KMS-11 (cell line): ENCODE measurements at regions not wholly inside any gene's neighbourhood (a gene's known extent, or its start where the extent isn't known, plus 50 kb on each side); places are given as distances from the start of the nearest gene placed in this dataset.

Experiments
- H2AFZ ChIP-seq: fragments of 200-600 bp; sonication (generic); 2 replicates; pipeline ENCODE4 v1.6.1; 2016; ENCODE audit warnings: antibody characterized with exemption, mixed run types, low read depth
- H3K27ac ChIP-seq: fragments of 200-600 bp; sonication (generic); 2 replicates; pipeline ENCODE4 v1.6.1; 2016; ENCODE audit warnings: mild to moderate bottlenecking, mixed run types
- H3K27me3 ChIP-seq: fragments of 200-600 bp; sonication (generic); 2 replicates; pipeline ENCODE4 v1.6.1; 2017; ENCODE audit warnings: mild to moderate bottlenecking, low read depth, mixed run types, moderate library complexity; ENCODE audit not compliant: insufficient read depth
- H3K36me3 ChIP-seq: fragments of 200-600 bp; sonication (generic); 2 replicates; pipeline ENCODE4 v1.6.1; 2017; ENCODE audit warnings: mild to moderate bottlenecking, mixed run types; ENCODE audit not compliant: insufficient read depth
- H3K4me1 ChIP-seq: fragments of 200-600 bp; sonication (generic); 2 replicates; pipeline ENCODE4 v1.6.1; 2016; ENCODE audit warnings: mild to moderate bottlenecking, low read depth, mixed run types; ENCODE audit not compliant: poor library complexity, severe bottlenecking
- H3K4me2 ChIP-seq: fragments of 200-600 bp; sonication (generic); 2 replicates; pipeline ENCODE4 v1.7.0; 2016; ENCODE audit warnings: mild to moderate bottlenecking, mixed run types
- H3K4me3 ChIP-seq: fragments of 200-600 bp; sonication (generic); IDR thresholded peaks from 2 replicates; pipeline ENCODE4 v1.6.1; 2017; ENCODE audit warnings: low read depth, low read length, mixed read lengths; ENCODE audit not compliant: insufficient read depth
- H3K79me2 ChIP-seq: fragments of 200-600 bp; sonication (generic); 2 replicates; pipeline ENCODE4 v1.6.1; 2016; ENCODE audit warnings: low read depth, mixed run types; ENCODE audit not compliant: insufficient read depth
- H3K9ac ChIP-seq: fragments of 200-600 bp; sonication (generic); 2 replicates; pipeline ENCODE4 v1.6.1; 2016; ENCODE audit warnings: mild to moderate bottlenecking, mixed run types
- H4K20me1 ChIP-seq: fragments of 200-600 bp; sonication (generic); 2 replicates; pipeline ENCODE4 v1.6.1; 2016; ENCODE audit warnings: mild to moderate bottlenecking, mixed run types; ENCODE audit not compliant: insufficient read depth
- CTCF ChIP-seq: fragments of 200-600 bp; sonication (generic); conservative IDR thresholded peaks from 2 replicates; pipeline ENCODE4 v1.6.1; 2017; ENCODE audit warnings: low read depth, mild to moderate bottlenecking, antibody characterized with exemption, low read length, moderate library complexity, mixed read lengths

DNA sequence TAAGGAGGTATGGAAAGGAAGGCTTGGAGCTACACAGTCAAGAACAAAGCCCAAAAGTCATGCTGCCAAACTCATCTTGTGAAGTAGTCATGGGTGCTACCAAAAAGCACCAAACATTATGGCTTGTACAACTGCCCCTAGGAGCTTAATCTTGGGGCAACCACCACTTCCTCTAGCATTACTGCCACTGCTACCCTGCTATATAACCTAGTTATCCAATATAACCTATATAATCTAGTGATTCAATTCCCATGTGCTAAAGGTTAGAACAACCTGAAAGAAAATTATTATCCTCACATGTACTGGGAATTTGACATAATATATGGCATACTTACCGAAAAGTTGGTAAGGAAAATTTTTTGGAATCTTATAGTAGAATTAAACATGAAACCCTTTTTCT, 102.6 kb upstream of the RBBP8 start:
- TF ChIP-seq CTCF = no peak
- no peaks in the 10 kb centered on the region for H3K79me2 ChIP-seq
- H3K36me3 ChIP-seq = no peaks in the 10 kb centered on the region
- no peaks in the 10 kb centered on the region for H4K20me1 ChIP-seq
- H3K4me3 ChIP-seq = no peak overlapping the region
- no peak overlapping the region for H3K27ac ChIP-seq
- no peak overlapping the region for H3K4me2 ChIP-seq
- no peaks in the 10 kb centered on the region for H3K27me3 ChIP-seq
- H3K4me1 ChIP-seq = no peaks in the 10 kb centered on the region
- H2AFZ ChIP-seq = no peak overlapping the region
- no peak overlapping the region for H3K9ac ChIP-seq

- Histone ChIP-seq H3K36me3 (no peaks in the 10 kb centered on the region), H3K9ac (no peak overlapping the region), H3K79me2 (no peaks in the 10 kb centered on the region), H3K27ac (no peak overlapping the region), H2AFZ (no peak overlapping the region), H3K4me2 (no peak overlapping the region), H3K4me1 (no peaks in the 10 kb centered on the region), H3K27me3 (no peaks in the 10 kb centered on the region), H4K20me1 (no peaks in the 10 kb centered on the region), H3K4me3 (no peak overlapping the region)
- TF ChIP-seq CTCF = no peak
Measured at GRCh38 chr18:22831441-22831904, 101.7 kb upstream of the RBBP8 start.

GRCh38 chr18:22836932-22837331, 96.2 kb upstream of the RBBP8 start:
- no peaks in the 10 kb centered on the region for H3K27me3 ChIP-seq
- no peak overlapping the region for H3K4me2 ChIP-seq
- H3K9ac ChIP-seq = no peak overlapping the region
- no peaks in the 10 kb centered on the region for H3K36me3 ChIP-seq
- H2AFZ ChIP-seq = no peak overlapping the region
- no peaks in the 10 kb centered on the region for H3K79me2 ChIP-seq
- peaks cover 36% of the 10 kb centered on the region for H3K4me1 ChIP-seq
- H3K27ac ChIP-seq = no peak overlapping the region
- H3K4me3 ChIP-seq = no peak overlapping the region
- no peak for TF ChIP-seq CTCF
- H4K20me1 ChIP-seq = no peaks in the 10 kb centered on the region

DNA sequence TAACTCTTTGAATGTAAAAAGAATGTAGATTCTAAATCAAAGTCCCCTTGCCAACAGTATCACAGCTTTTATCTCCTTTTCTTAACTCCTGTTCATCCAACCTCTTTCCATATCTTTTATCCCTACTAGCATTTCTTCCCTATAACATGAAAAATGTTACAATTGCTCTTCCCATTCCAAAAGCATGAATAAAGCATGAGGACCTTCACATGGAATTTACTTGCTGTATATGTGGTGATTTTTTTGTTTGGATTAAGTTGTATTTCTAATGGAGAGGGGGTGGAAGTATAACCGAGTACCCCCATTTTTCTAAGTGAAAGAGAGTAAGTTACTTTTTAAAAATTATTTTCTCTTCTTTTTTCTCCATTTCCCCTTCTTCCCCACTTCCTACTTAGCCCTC, 94.9 kb upstream of the RBBP8 start:
- Histone ChIP-seq H3K9ac (no peak overlapping the region), H3K27me3 (no peaks in the 10 kb centered on the region), H3K4me2 (peak overlapping the region; percentile 64), H3K36me3 (no peaks in the 10 kb centered on the region), H3K4me3 (no peak overlapping the region), H3K4me1 (peaks cover 36% of the 10 kb centered on the region), H4K20me1 (no peaks in the 10 kb centered on the region), H3K79me2 (no peaks in the 10 kb centered on the region), H3K27ac (peak overlapping the region; percentile 32; the same call in 1 of the 2 replicates), H2AFZ (no peak overlapping the region)
- TF ChIP-seq CTCF = no peak
